NB4 (cell line): ENCODE measurements at regions not wholly inside any gene's neighbourhood (a gene's known extent, or its start where the extent isn't known, plus 50 kb on each side); places are given as distances from the start of the nearest gene placed in this dataset.

ENCODE experiments used
- MYC ChIP-seq: IDR thresholded peaks from 2 replicates; pipeline ENCODE4 v1.6.1; 2011; ENCODE audit warnings: low read depth, low read length
- TF ChIP-seq, protein P1 (sequence below): IDR thresholded peaks from one replicate; pipeline ENCODE4 v1.5.1; 2012; ENCODE audit warnings: low read depth, low read length

DNA sequence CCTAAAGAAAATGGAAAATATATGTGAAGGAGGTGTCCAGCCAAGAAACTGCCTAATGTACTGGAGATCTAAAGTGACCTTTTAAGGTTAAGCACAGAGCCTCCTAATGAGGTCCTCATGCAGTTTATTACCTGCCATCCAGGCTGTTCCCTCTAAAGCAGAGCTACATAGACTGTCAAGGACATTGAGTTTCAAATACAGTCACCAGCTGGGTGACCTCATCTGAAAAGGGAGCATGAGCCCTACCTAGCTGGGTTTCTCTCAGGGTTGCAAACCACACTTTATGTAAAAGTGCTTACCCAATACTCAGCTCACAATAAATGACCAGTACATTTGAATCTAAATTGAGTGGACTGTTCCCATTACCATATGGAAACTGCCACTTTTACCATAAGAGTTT lies 65.4 kb upstream of the CTNNA2 start:
- TF ChIP-seq MYC = no peak
- TF ChIP-seq, protein P1, sequence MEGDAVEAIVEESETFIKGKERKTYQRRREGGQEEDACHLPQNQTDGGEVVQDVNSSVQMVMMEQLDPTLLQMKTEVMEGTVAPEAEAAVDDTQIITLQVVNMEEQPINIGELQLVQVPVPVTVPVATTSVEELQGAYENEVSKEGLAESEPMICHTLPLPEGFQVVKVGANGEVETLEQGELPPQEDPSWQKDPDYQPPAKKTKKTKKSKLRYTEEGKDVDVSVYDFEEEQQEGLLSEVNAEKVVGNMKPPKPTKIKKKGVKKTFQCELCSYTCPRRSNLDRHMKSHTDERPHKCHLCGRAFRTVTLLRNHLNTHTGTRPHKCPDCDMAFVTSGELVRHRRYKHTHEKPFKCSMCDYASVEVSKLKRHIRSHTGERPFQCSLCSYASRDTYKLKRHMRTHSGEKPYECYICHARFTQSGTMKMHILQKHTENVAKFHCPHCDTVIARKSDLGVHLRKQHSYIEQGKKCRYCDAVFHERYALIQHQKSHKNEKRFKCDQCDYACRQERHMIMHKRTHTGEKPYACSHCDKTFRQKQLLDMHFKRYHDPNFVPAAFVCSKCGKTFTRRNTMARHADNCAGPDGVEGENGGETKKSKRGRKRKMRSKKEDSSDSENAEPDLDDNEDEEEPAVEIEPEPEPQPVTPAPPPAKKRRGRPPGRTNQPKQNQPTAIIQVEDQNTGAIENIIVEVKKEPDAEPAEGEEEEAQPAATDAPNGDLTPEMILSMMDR = no peak
